ENCODE measurements at regions not wholly inside any gene's neighbourhood (a gene's known extent, or its start where the extent isn't known, plus 50 kb on each side); places are given as distances from the start of the nearest gene placed in this dataset.
"Not testable (repeated sequence)": the region's sequence is repeated elsewhere in the genome, so short reads cannot be mapped to it uniquely, and the experiment has no call there.

DNA sequence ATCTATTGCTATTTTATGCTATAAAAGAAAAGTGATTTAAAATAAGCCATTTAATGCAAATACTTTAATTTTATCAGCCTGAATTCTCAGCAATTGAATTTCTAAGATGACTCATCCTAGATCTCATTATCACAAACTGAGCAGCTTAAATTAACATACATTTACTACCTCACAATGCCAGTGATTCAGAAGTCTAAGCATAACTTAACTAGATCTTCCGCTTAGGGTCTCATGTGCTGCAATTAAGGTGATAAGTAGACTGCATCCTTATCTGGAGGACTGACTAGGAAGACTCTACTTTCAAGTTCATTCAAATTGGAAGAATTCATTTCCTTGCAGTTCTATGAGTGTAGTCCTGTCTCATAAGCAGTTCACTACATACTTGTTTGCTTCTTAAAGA is 286.6 kb downstream of the COL11A1 start:
- no peak for DNase-seq (ENCODE audit: low spot score)

DNA sequence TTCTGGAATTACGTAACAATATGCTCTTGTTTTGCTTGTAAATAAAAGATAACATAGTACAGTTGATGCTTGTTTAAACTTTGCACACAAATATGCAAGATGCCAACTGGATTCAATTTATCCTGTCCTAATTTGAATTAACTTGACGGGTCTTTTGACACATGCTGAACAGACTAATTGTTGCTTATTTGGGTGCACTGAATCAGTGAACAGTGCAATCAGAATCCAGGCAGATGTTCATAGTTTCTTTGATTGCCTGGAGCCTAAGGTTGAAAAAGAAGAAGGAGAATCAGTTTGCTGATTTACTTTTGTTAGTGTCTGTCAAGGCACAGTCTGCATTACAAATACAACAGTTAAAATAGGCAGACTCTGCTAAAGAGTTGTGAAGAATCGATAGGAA is 307.9 kb downstream of the COL11A1 start:
- DNase-seq (ENCODE audit: low spot score) = no peak

DNA sequence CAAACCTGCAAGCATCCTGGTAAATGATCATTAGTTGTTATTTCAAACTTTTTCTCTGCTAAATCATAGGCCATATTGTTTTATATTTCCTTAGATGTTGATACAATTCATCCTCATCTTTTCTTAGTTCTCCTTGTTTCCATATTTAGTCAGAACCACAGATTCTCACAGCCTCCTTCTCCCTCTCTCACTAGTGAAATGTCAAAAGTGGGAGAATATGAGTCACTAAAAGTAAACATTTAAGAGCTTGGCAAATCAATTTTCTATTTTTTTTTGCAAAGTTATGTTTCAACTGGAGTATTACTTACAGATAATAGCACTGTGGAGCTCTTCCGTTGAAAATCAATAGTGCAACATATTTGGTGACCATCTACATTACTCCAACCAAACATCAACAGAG is 308.8 kb downstream of the COL11A1 start:
- DNase-seq (ENCODE audit: low spot score) = no peak

DNA sequence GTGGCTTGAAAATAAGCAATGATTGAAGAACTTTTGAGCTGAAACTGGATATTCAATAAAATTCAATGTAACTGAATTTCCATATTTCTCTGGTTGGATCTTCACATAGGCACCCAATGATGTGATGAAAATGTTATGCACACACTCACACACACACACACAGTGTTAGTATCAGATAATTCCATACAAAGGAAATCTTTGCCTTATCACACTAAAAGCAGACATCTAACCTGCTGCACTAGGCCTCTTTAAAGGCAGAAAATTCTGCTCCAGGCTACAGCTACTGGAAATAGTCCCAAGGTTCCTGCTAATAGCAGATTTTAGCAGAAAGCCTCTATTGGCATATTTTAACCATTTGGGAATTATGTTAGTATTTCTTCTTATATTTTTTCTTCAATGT is 309.6 kb downstream of the COL11A1 start:
- DNase-seq (ENCODE audit: low spot score) = no peak

DNA sequence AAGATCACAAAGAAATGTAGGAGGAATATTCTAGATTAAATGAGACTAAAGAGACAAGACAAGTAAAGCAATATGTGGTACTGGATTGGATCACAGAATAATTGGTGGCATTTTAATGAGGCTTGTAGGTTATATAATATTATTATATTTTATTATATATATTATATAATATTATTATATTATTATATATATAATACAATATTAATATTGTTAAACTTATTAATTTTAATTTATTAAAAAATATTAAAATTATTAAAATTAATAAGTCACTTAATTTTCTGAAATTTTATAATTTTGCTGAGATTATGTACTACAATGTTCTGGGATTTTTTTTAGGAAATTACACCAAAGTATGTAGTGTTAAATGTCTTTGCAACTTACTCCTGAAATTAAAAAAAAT is 311.9 kb downstream of the COL11A1 start:
- DNase-seq (ENCODE audit: low spot score) = no peak

DNA sequence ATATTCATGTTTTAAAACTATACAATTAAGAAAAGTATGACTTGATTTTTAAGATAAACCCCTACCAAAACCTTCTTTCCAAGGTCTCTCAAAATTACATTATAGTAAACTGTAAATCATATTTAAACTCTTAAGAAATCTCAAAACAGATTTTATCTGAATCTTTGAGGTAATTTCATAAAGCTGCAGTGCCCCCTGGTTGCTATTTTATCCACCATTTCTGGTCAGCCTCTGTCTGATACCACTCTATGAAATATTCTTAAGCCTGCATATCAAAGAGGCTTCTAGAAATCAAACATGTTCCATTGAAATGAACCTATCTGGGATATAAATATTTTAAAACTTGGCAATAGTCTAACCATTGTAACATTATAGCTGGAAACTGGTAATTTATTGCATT is 317.3 kb downstream of the COL11A1 start:
- DNase-seq (ENCODE audit: low spot score) = no peak

DNA sequence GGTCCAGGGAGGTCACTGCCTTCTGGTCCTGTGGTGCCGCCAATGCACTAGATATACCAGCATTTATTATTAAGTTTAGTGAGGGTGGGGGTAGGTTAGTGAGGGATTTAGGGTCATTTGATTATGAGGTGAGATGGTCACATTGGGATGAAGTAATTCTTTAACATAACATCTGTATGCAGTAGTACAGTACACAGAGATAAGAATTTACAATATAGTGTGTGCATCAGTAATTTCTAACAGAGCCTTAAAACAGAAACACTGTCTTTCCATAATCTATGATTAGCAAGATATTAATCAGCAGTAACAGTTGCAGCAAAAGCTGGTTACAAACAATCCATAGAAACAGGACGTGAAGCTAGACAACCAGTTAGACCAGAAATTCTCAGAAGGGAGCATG is 318.4 kb downstream of the COL11A1 start:
- not testable (repeated sequence) for DNase-seq (ENCODE audit: low spot score)

DNA sequence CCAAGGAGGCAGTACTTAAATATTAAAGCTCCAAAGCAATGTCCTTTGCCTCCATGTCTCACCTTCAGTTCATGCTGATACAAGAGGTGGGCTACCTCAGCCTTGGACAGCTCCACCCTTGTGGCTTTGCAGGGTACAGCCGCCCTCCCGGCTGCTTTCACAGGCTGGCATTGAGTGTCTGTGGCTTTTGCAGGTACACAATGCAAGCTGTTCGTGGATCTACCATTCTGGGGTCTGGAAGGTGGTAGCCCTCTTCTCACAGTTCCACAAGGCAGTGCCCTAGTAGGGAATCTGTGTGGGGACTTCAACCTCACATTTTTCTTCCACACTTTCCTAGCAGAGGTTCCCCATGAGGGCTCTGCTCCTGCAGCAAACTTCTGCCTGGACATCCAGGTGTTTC is 324.8 kb downstream of the COL11A1 start:
- no peak for DNase-seq (ENCODE audit: low spot score)

DNA sequence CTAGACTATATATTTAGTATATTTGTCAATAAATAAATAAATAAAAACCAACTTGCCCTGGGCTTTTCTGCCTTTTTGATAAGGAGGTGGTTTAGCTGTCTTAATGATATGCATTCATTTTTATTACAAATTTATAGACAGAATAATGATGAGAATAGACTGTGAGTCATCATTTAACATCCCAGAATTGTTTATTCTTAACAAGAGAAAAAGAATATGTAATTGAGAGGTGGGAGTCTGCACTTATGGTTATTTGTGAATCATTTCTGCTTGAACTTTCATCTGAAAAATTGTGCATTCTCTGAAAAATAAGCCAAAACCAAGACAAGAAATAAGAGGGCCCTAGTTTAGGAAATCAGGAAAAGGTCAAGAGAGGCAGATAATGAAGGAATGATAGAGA is 326.2 kb downstream of the COL11A1 start:
- DNase-seq (ENCODE audit: low spot score) = no peak

DNA sequence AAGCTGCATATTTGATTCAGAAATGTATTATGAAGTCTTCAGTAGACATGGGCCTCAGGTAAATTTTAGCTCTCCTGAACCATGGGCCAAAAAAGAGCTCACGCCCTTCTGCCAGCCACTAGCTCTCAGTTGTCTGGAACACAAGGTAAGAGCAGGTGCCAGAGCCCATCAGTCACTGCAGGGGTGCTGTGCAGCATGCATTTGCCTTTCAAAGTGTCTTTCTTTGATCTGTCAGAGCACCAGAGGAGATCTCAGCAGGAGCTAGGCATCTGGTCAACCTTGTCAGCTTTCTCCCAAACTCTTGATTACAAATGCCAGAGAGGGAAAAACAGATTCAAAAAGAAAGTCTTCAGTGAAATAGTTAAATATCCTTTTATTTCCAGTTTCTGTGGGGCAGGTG is 332.3 kb downstream of the COL11A1 start:
- DNase-seq (ENCODE audit: low spot score) = no peak

DNA sequence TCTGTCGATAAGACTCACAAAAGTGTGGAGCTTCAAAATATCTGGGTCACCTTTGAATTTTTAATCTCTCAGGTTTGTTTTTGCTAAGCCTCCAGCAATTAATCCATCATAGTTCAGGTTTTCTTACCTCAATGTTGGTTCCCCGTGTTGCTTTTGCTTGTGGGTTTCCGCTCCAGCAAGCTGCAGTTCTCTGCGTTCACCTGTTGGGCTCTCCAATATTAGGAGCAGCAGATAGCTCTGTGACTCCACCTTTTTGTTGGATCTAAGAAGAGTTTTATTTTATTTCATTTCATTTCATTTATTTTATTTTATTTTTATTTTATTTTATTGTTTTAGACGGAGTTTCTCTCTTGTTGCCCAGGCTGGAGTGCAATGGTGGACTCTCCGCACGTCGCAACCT is 335.5 kb downstream of the COL11A1 start:
- no peak for DNase-seq (ENCODE audit: low spot score)

DNA sequence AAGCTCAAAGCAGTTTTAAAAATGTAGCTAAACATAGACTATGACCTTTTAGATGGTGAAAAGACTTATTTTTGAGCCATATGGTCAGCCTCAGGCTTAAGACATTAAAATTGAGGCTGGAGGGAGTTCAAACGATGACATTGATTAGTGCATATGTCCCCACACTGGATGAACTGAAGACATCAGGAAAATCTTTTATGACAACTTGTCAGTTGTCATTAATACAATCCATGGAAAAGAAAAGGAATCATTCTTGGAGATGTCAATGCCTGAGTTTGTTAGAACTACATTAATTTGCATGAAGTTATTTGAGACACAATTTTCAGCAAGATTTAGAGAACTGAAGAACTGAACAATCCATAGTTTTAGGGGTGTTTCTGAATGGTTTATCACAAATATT is 349.9 kb downstream of the COL11A1 start:
- DNase-seq (ENCODE audit: low spot score) = no peak

DNA sequence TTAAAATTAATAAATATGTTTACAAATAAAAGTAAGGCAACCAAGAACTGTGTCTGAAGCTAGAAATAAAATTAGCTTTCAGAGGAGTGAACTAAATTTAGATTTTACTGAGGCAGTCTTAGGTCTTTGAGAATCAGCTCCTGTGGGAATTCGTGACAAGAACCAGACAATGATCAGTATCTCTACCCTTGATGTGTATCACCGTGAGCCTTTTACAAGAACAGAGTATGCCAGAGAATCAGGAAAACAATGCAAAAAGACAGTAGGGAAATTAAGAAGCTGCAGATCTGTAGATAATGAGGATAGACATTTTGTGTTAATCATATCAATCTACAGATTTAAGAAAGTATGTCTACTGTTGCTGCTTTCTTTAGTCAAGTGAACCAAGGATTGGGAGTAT is 351.0 kb downstream of the COL11A1 start:
- no peak for DNase-seq (ENCODE audit: low spot score)

DNA sequence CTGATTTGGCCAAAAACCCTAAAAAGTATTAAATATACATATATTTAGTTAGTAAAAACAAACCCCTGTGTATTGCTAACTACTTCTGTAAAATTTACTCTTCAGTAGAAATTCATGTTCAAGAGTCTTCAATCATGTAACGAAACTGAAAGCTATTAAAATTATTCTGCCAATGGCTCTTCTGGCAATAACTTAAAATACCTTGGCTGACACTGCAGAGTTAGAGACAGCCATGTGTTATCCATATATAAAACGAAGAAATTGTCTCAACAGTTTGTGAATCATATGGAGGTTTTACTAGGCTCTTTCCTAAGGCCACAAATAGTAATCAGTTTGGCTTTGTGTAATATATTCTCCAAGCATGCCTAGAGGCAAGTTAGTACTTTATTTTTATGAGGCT is 357.2 kb downstream of the COL11A1 start:
- DNase-seq (ENCODE audit: low spot score) = no peak

DNA sequence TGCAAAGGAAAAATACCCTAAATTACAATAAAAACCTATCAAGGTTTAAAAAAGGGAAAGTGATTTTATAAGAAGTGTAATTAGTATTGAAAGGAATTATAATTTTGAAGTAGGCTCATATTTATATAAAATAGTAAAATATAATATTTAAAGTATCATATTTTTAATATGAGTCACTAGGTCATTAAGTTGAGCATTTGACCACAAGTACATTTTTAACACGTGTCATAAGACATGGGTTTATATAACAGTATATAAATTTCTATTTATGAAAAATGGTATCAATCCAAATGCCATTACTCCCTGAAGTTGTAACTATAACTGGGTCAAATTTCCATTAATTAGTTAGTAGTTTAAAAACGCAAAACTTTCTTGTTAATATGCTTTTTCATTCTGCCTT is 365.9 kb downstream of the COL11A1 start:
- no peak for DNase-seq (ENCODE audit: low spot score)

DNA sequence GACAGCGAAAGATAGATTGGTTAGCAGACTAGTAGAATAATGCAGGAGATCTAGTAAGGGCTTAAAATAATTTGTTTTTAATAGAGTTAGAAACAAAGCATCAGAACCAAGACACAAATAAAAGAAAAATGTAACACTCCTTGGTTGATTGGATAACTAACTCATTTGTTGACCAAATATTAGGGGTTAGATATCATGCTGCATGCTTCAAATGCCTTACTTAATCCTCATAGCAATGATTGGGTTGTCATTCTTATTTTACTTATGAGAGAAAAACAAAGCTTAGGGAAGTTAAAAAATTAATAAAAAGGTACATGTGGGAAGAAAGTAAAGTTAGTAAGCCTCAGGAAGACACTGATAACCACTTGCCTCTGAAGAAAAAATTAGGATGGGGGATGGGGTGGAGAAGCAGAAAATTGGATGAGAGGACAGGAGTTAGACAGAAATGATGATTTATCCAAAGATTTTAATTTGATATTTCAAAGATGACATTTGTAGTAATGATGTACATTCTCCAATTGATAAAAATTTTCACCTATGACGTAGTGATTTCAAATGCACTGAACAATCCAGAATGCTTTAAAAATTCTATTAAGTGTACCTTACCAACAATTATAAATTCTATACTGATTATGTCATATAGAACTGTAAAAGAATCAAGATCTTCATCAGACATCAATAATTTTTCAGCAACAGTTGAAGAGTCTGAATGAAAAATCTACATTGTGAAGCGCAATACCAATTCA is 374.7 kb downstream of the COL11A1 start:
- DNase-seq (ENCODE audit: low spot score) = no peak

DNA sequence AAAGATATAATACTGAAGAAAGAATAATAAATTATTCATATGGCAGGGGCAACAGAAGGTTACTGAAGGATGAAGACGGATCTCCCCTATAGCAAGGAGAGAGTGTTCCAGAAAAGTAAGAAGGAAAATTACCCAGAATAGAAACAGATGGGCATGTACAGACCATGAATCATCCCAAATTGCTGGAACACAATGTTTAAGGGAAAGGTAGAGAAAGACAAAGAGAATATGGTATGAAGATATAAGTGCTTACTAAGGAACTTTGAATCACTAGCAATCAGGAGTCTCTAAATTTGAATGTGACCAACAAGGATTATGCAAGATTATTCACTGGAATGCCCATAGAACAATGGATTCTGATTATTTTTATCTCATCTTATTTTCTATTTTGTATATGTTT is 375.4 kb downstream of the COL11A1 start:
- no peak for DNase-seq (ENCODE audit: low spot score)

DNA sequence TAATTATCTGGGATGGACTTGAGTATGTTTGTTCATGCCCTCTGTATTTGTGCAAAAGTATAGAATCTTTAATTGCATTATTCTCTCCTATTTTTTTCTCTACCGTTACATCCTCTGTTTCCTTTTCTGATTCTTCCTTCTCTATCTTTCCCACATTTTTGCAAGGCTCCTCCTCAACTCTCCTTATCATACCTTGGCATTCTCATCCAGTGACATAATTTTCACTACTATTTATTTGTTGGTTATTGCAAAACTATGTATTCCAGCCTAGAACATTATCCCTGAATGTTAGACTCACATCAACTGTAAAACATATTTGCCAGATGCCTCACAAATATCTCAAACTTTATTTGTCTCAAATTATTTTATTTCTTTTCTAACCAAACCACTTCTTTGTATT is 381.9 kb downstream of the COL11A1 start:
- no peak for DNase-seq (ENCODE audit: low spot score)

DNA sequence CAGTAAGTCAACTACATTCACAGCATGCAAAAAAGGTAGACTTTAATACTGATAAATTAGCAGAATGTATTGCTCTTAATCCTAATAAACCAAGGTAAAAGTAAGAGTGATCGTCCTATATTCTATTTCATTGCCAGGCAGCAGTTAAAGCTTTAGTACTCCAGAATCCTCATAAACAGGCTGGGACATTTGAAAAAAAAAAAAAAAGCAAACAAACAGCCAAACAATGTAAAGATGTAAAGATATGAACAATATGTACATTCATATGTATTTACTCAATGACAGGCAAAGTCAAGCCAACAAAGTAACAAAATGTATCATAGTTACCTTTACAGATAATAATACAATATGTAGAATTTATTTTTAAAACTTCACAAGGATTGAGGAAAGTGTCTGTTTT is 383.6 kb downstream of the COL11A1 start:
- DNase-seq (ENCODE audit: low spot score) = no peak

DNA sequence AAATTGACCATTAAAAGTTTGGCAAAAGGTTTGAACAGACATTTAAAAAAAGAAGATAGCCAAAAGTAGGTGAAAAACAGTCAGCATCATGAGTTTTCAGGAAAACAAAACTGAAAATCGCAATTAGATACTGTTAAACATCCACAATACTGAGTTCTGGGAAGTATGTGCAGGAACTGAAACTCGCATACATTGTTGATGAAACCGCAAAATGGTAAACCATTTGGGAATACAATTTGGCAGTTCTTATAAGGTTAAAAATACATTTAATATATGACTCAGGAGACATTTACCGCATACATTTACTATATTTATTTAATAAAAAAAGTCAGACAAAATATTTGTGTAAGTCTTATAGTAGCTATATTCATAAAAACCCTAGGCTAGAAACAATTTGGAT is 393.2 kb downstream of the COL11A1 start:
- DNase-seq (ENCODE audit: low spot score) = no peak

DNA sequence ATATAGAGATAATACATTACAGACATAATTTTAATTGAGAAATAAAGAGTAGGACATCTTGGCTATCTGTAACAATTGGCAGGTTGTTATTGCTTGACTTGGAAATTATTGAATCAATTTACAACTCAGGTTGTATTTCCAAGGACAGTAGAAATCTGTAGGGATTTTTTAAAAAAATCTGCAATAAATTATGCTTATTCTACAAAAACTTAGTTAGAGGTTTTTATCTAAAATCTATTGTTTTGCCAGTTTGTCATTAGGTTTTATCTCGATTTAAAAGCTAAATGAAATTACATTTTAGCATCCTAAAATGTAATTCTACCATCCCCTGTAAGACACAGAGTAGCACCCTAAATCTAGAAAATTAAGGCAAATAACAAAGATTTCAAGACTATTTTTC is 408.8 kb downstream of the COL11A1 start:
- DNase-seq (ENCODE audit: low spot score) = no peak

DNA sequence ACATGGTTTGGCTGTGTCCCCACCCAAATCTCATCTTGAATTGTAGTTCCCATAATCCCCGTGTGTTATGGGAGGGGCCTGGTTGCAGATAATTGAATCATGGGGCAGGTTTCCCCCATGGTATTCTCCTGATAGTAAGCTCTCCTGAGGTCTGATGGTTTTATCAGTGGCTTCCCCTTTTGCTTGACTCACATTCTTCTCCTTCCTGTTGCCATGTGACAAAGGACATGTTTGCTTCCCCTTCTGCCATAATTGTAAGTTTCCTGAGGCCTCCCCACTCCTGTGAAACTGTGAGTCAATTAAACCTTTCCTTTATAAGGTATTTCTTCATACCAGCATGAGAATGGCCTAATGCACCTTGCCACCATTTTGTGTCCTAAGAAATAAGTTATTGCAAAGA is 415.0 kb downstream of the COL11A1 start:
- no peak for DNase-seq (ENCODE audit: low spot score)

DNA sequence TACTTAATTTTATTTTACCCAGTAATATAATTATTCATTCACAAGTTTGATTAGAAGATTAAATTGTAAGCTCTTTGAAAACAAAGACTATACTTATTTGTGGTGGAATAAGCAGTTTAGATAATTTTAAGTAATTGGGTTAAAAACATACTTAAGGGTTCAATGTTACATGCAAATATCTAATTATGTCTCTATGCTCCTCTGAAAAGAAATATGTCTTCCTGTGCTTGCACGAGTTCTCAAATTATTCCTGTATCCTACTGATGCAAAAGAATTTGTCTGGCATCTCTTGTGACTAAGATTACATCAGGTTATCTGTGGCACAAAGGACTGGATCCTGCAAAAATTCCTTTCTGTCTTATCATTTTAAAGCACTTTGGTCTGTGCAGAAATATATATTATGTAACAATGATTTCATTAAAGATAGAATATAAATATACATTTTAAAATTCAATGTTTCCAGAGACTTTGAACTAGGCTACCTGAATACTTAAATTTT is 416.7 kb downstream of the COL11A1 start:
- DNase-seq (ENCODE audit: low spot score) = no peak

DNA sequence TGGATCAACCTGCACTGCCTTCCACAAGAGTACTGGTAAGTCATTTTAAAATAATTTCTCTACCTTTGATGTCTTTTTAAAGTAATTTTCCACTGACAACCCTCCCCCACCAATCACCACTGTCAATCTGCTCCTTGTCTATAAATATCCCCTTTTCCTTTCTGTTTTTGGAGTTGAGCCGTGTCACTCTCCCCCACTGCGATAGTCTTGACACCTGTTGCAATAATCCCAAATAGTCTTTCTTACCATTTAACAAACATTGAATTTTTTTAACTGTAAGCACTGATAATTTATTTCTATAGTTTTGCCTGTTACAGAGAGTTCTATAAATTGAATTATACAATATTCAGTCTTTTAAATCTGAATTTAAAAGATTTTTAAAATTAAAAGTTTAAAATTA is 420.9 kb downstream of the COL11A1 start:
- no peak for DNase-seq (ENCODE audit: low spot score)
